HCT116 (cell line): ENCODE measurements at regions not wholly inside any gene's neighbourhood (a gene's known extent, or its start where the extent isn't known, plus 50 kb on each side); places are given as distances from the start of the nearest gene placed in this dataset.
A peak's percentile ranks its signal among the peaks of the same experiment; 100 is the strongest.

Experiments
- CBX3 ChIP-seq: IDR thresholded peaks from 2 replicates; pipeline ENCODE4 v1.6.1; 2012; ENCODE audit warnings: low read depth
- ELF1 ChIP-seq: IDR thresholded peaks from 2 replicates; pipeline ENCODE4 v1.6.1; 2012; ENCODE audit warnings: low read depth, borderline replicate concordance
- EZH2phosphoT487 ChIP-seq: fragments of 200-600 bp; IDR thresholded peaks from 2 replicates; pipeline ENCODE4 v1.6.1; 2018; ENCODE audit warnings: antibody characterized with exemption, borderline replicate concordance
- FOSL1 ChIP-seq: IDR thresholded peaks from 2 replicates; pipeline ENCODE4 v1.6.1; 2012; ENCODE audit warnings: low read depth
- RAD21 ChIP-seq: IDR thresholded peaks from 2 replicates; pipeline ENCODE4 v1.6.1; 2012; ENCODE audit warnings: low read depth, mild to moderate bottlenecking
- ZNF274 ChIP-seq: fragments of 200-500 bp; sonication (Bioruptor generic); IDR thresholded peaks from 2 replicates; pipeline ENCODE4 v1.6.1; 2014; ENCODE audit warnings: mild to moderate bottlenecking, low read depth, low read length, inconsistent platforms
- TF ChIP-seq, protein P1 (sequence below): IDR thresholded peaks from 2 replicates; pipeline ENCODE4 v1.6.1; 2011; ENCODE audit warnings: mild to moderate bottlenecking, low read length, moderate library complexity; ENCODE audit not compliant: insufficient replicate concordance; ENCODE audit errors: extremely low read depth
- TF ChIP-seq, protein P2 (sequence below): IDR thresholded peaks from 2 replicates; pipeline ENCODE4 v1.6.1; 2012; ENCODE audit warnings: low read depth
- TF ChIP-seq, protein P3 (sequence below): IDR thresholded peaks from 2 replicates; pipeline ENCODE4 v1.6.1; 2012

DNA sequence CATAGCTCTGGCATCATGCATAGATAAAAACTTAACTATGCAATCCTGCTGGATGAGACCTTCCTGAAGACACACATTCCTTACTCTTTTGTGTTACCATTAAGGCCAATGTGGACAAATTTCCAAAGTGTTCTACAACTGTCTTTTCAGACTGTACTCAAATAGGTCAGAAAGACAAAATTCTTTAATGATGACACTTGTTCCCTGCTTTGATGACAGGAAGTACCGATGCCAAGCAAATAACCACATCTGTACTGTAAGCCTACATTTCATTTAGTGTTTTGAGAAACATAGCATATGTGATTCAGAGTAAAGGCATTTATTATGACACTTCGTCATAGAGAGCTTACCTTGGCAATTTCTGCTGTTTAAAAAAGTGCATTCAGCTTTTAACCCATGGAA lies 55.0 kb downstream of the PMAIP1 start (continued):
- TF ChIP-seq, protein P1, sequence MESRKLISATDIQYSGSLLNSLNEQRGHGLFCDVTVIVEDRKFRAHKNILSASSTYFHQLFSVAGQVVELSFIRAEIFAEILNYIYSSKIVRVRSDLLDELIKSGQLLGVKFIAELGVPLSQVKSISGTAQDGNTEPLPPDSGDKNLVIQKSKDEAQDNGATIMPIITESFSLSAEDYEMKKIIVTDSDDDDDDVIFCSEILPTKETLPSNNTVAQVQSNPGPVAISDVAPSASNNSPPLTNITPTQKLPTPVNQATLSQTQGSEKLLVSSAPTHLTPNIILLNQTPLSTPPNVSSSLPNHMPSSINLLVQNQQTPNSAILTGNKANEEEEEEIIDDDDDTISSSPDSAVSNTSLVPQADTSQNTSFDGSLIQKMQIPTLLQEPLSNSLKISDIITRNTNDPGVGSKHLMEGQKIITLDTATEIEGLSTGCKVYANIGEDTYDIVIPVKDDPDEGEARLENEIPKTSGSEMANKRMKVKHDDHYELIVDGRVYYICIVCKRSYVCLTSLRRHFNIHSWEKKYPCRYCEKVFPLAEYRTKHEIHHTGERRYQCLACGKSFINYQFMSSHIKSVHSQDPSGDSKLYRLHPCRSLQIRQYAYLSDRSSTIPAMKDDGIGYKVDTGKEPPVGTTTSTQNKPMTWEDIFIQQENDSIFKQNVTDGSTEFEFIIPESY, result no peak
- TF ChIP-seq RAD21, result peak; percentile 15; the same call in 1 of the 2 replicates
- TF ChIP-seq CBX3, result peak; percentile 82; the same call in 1 of the 2 replicates
- TF ChIP-seq ZNF274, result no peak
- no peak for TF ChIP-seq ELF1
- TF ChIP-seq, protein P2, sequence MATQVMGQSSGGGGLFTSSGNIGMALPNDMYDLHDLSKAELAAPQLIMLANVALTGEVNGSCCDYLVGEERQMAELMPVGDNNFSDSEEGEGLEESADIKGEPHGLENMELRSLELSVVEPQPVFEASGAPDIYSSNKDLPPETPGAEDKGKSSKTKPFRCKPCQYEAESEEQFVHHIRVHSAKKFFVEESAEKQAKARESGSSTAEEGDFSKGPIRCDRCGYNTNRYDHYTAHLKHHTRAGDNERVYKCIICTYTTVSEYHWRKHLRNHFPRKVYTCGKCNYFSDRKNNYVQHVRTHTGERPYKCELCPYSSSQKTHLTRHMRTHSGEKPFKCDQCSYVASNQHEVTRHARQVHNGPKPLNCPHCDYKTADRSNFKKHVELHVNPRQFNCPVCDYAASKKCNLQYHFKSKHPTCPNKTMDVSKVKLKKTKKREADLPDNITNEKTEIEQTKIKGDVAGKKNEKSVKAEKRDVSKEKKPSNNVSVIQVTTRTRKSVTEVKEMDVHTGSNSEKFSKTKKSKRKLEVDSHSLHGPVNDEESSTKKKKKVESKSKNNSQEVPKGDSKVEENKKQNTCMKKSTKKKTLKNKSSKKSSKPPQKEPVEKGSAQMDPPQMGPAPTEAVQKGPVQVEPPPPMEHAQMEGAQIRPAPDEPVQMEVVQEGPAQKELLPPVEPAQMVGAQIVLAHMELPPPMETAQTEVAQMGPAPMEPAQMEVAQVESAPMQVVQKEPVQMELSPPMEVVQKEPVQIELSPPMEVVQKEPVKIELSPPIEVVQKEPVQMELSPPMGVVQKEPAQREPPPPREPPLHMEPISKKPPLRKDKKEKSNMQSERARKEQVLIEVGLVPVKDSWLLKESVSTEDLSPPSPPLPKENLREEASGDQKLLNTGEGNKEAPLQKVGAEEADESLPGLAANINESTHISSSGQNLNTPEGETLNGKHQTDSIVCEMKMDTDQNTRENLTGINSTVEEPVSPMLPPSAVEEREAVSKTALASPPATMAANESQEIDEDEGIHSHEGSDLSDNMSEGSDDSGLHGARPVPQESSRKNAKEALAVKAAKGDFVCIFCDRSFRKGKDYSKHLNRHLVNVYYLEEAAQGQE, result no peak
- TF ChIP-seq, protein P3, sequence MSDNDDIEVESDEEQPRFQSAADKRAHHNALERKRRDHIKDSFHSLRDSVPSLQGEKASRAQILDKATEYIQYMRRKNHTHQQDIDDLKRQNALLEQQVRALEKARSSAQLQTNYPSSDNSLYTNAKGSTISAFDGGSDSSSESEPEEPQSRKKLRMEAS, result peak; percentile 57; the same call in 1 of the 2 replicates
- TF ChIP-seq FOSL1, result peak; percentile 95
- no peak for TF ChIP-seq EZH2phosphoT487
